K562 (cell line): ENCODE measurements at regions not wholly inside any gene's neighbourhood (a gene's known extent, or its start where the extent isn't known, plus 50 kb on each side); places are given as distances from the start of the nearest gene placed in this dataset.

Source experiments
- ATAC-seq: fragments of 200-7000 bp; cut with Tn5 transposase; 3 replicates; pipeline ENCODE4 v1.9.1; 2020; ENCODE audit warnings: moderate library complexity
- BruUV-seq: library from RNA; stranded (reverse); fragments of 400-500 nt; replicated peaks from 2 replicates; lab custom pipeline; 2021; lab: Mats Ljungman, UMichigan
- CTCF ChIA-PET: fragments of 300-600 bp; formaldehyde crosslinking; extraction: SDS; loops from one replicate; lab custom pipeline; 2021; ENCODE audit warnings: low intra/inter-chr PET ratio; lab: Yijun Ruan, JAX
- POLR2A ChIA-PET: fragments of 300-600, 350-650 bp; sonication (Branson Sonifier 250); formaldehyde crosslinking; extraction: SDS; loops from one replicate; lab custom pipeline; 2021; ENCODE audit warnings: antibody characterized with exemption, inconsistent platforms; lab: Yijun Ruan, JAX
- DNase-seq, 4 experiments: peaks; one replicate each; pipeline versions ENCODE4 v3.0.0 to v3.0.0-alpha.2; 2011 to 2018; ENCODE audit warnings: low spot score in 3 of 4, mixed read lengths in 3 of 4; ENCODE audit errors: extremely low read depth in 1 of 4
- FAIRE-seq: peaks from 2 replicates; lab custom pipeline; 2011; peaks lifted over from hg19 to GRCh38; lab: Jason Lieb, UNC
- H2AFZ ChIP-seq: 2 replicates; pipeline ENCODE4 v1.6.0; 2011; ENCODE audit warnings: low read depth, low read length, control low read depth, inconsistent platforms
- H3K27ac ChIP-seq: fragments of 200-600 bp; 3 replicates; pipeline ENCODE4 v1.8.0; 2011; ENCODE audit warnings: low read depth, mild to moderate bottlenecking, control low read depth, inconsistent platforms, low read length, moderate library complexity, mixed read lengths; ENCODE audit errors: extremely low read depth
- H3K27me3 ChIP-seq, 2 experiments: fragments of 300-600 bp in 1 of 2; 2 replicates in 1 of 2; 3 replicates in 1 of 2; pipeline versions ENCODE4 v1.6.0 to v1.8.0; 2011; ENCODE audit warnings: inconsistent platforms in 2 of 2, low read length in 2 of 2, mild to moderate bottlenecking in 1 of 2, mixed read lengths in 1 of 2, moderate library complexity in 1 of 2; ENCODE audit not compliant: control insufficient read depth in 2 of 2, insufficient read depth in 2 of 2
- H3K36me3 ChIP-seq: fragments of 300-600 bp; 3 replicates; pipeline ENCODE4 v1.8.0; 2011; ENCODE audit warnings: mild to moderate bottlenecking, low read length, inconsistent platforms; ENCODE audit not compliant: control insufficient read depth, insufficient read depth
- H3K4me1 ChIP-seq, 2 experiments: fragments of 200-600 bp in 1 of 2; replicated peaks in 1 of 2; 2 replicates in 1 of 2; 3 replicates in 1 of 2; pipeline versions ENCODE4 v1.5.1 to v1.8.0; 2011; ENCODE audit warnings: inconsistent platforms in 2 of 2, low read length in 2 of 2, mild to moderate bottlenecking in 1 of 2, mixed read lengths in 1 of 2, moderate library complexity in 1 of 2; ENCODE audit not compliant: control insufficient read depth in 2 of 2, insufficient read depth in 2 of 2
- H3K4me2 ChIP-seq: 2 replicates; pipeline ENCODE4 v1.6.1; 2011; ENCODE audit warnings: low read length, control low read depth, inconsistent platforms, mixed read lengths; ENCODE audit not compliant: insufficient read depth
- H3K4me3 ChIP-seq: fragments of 200-600 bp; sonication (generic), shearing (Covaris generic); 2 replicates; pipeline ENCODE4 v1.5.1; 2016; ENCODE audit warnings: control low read depth, inconsistent platforms
- H3K79me2 ChIP-seq: fragments of 200-600 bp; 3 replicates; pipeline ENCODE4 v1.8.0; 2011; ENCODE audit warnings: low read length, inconsistent platforms; ENCODE audit not compliant: control insufficient read depth, insufficient read depth
- H3K9ac ChIP-seq, 2 experiments: 2 replicates each; pipeline versions ENCODE4 v1.6.0 to v1.6.1; 2011; ENCODE audit warnings: low read depth in 2 of 2, low read length in 2 of 2, control low read depth in 1 of 2, inconsistent platforms in 1 of 2, mild to moderate bottlenecking in 1 of 2, mixed read lengths in 1 of 2; ENCODE audit not compliant: insufficient read depth in 1 of 2
- H3K9me1 ChIP-seq: one replicate; pipeline ENCODE4 v1.6.0; 2011; ENCODE audit warnings: inconsistent platforms, mild to moderate bottlenecking, low read length, moderate library complexity; ENCODE audit not compliant: control insufficient read depth, insufficient read depth
- H3K9me3 ChIP-seq: replicated peaks from 2 replicates; pipeline ENCODE4 v1.5.1; 2011; ENCODE audit warnings: low read depth, low read length, inconsistent platforms; ENCODE audit not compliant: control insufficient read depth, insufficient read depth
- H4K20me1 ChIP-seq: replicated peaks from 2 replicates; pipeline ENCODE4 v1.6.1; 2011; ENCODE audit warnings: low read length, inconsistent platforms, mixed read lengths; ENCODE audit not compliant: control insufficient read depth, insufficient read depth
- CEBPG ChIP-seq, 3 experiments: fragments of 200-800 bp in 1 of 3; sonication (Bioruptor generic) in 1 of 3; sonication (generic) in 1 of 3; formaldehyde crosslinking in 1 of 3; IDR thresholded peaks in 2 of 3; conservative IDR thresholded peaks in 1 of 3; 2 replicates each; pipeline versions ENCODE4 v1.6.1 to v1.8.0; 2016 to 2022; ENCODE audit warnings: missing compliant biosample characterization in 2 of 3, missing genetic modification characterization in 2 of 3, mild to moderate bottlenecking in 1 of 3, missing genetic modification reagents in 1 of 3
- HOXB6 ChIP-seq: fragments of 250-450 bp; sonication (Bioruptor Pico); IDR thresholded peaks from 2 replicates; pipeline ENCODE4 v1.5.1; 2022; ENCODE audit warnings: mild to moderate bottlenecking, borderline replicate concordance
- MYNN ChIP-seq, 2 experiments: sonication (generic); formaldehyde crosslinking in 1 of 2; IDR thresholded peaks; 2 replicates each; pipeline versions ENCODE4 v1.5.0 to v1.6.1; 2016 to 2020; ENCODE audit warnings: antibody characterized with exemption in 1 of 2, missing genetic modification reagents in 1 of 2
- NONO ChIP-seq, 2 experiments: fragments of 200-400 bp in 1 of 2; fragments of 450-650 bp in 1 of 2; formaldehyde crosslinking in 1 of 2; IDR thresholded peaks; 2 replicates each; pipeline ENCODE4 v1.6.1; 2017; ENCODE audit warnings: low read depth in 2 of 2, mild to moderate bottlenecking in 2 of 2, moderate library complexity in 2 of 2, low read length in 1 of 2
- NR2F6 ChIP-seq: fragments of 450-650 bp; formaldehyde crosslinking; IDR thresholded peaks from 2 replicates; pipeline ENCODE4 v1.4.0; 2020; ENCODE audit warnings: mild to moderate bottlenecking
- SMAD1 ChIP-seq: fragments of 150-350 bp; IDR thresholded peaks from 2 replicates; pipeline ENCODE4 v1.6.1; 2014; ENCODE audit warnings: low read length, low read depth; ENCODE audit not compliant: partially characterized antibody
- TFAM ChIP-seq: fragments of 250-450 bp; sonication (Bioruptor Pico); conservative IDR thresholded peaks from 2 replicates; pipeline ENCODE4 v1.5.0; 2021; ENCODE audit warnings: mild to moderate bottlenecking, moderate library complexity
- THRAP3 ChIP-seq: fragments of 450-650 bp; IDR thresholded peaks from 2 replicates; pipeline ENCODE4 v1.6.1; 2016; ENCODE audit warnings: mild to moderate bottlenecking, inconsistent platforms, borderline replicate concordance
- ZNF75A ChIP-seq: fragments of 450-650 bp; formaldehyde crosslinking; IDR thresholded peaks from 2 replicates; pipeline ENCODE4 v1.4.0; 2020; ENCODE audit warnings: mild to moderate bottlenecking
- WGBS: fragments of 100-300 bp; shearing (Covaris generic); methylation state at CpG from one replicate; pipeline ENCODE4 v1.1.6; 2016; ENCODE audit warnings: low coverage, mixed read lengths; ENCODE audit not compliant: insufficient coverage; ENCODE audit errors: missing lambda C conversion rate; 5-methylcytosine and 5-hydroxymethylcytosine counted together
- in situ Hi-C: fragments of 300-500 bp; cut with MboI; formaldehyde crosslinking; loops from 4 replicates; pipeline ENCODE4 v1.15.0; 2018; ENCODE audit warnings: inconsistent platforms, mixed read lengths
- intact Hi-C: fragments of 100-400 bp; cut with micrococcal nuclease; formaldehyde crosslinking; loops from 2 replicates; pipeline ENCODE4 v1.14.2; 2022

DNA sequence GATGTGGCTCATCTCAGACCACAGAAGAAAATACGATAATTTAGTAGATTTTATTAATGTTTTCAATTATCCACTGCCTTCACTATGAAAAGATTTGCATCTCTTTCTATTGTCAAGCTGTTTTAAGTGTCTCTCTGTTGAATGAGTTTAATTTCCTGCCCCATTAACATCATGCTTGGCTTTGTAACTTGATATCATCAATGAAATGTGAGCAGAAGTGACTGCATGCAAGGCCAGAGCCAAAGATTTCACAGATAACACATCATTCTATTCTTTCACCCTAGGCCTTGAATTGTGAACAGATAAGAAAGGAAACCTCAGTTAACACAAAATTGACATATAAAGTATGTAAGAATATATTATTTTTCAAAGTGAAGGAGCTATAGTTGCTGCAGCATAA is 986.4 kb upstream of the CDH18 start (continued):
- TF ChIP-seq THRAP3: no peak
- no peak for TF ChIP-seq SMAD1
- TF ChIP-seq TFAM (CRISPR knock-in tag): no peak
- no peak for TF ChIP-seq HOXB6 (CRISPR knock-in tag)
- no peak for TF ChIP-seq MYNN (IDR thresholded peaks at IDR 0.05)
- no peak for TF ChIP-seq MYNN (CRISPR knock-in tag; IDR thresholded peaks at IDR 0.05)
- TF ChIP-seq NONO (IDR thresholded peaks at IDR 0.05; ENCODE audit: low read depth in 2 of 2, low read length in 1 of 2): no peak

DNA sequence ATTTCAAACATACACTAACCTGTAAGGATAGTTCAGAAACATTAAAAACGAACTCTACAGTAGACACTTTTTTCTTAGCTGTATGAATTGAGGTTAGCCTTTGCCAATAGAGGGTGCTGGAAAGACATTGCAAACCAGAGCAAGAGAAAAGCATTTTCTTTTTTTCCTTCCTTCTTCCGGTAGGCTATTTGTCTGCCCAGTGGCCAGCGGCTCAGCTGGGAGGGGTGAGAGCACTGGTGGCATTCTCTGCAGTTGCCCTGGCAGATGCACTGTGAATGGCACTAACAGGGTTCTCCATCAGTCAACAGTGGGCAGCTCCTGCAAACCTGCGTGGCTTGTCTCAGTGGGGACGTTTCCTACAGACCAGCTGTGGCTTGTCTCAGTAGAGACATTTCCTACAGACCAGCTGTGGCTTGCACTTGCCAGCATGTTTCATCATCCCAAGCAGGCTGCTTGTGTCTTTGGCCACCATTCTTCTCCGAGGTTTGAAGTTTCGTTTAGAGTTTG is 984.5 kb upstream of the CDH18 start:
- no peak overlapping the region for H3K4me3 ChIP-seq
- intact Hi-C loops (no loop called here), in situ Hi-C loops (no loop called here)
- no peaks in the 10 kb centered on the region for H3K27me3 ChIP-seq
- FAIRE-seq (no peak), DNase-seq (peak in 1 of 4 experiments; percentile 7), ATAC-seq (peak; percentile 31; the same call in 1 of the 3 replicates)
- no peaks in the 10 kb centered on the region for H3K4me1 ChIP-seq
- no peaks in the 10 kb centered on the region for H3K9me1 ChIP-seq
- no peaks in the 10 kb centered on the region; the same call in 1 of the 2 replicates for H3K9me3 ChIP-seq
- H3K27ac ChIP-seq: no peak overlapping the region
- H3K9ac ChIP-seq: no peak overlapping the region
- H4K20me1 ChIP-seq: no peaks in the 10 kb centered on the region
- no TSS peak for BruUV-seq
- no peaks in the 10 kb centered on the region for H3K36me3 ChIP-seq
- no peak overlapping the region for H2AFZ ChIP-seq
- WGBS: under 1% methylated on average over 7 of the region's 7 CpGs
- no peaks in the 10 kb centered on the region for H3K79me2 ChIP-seq
- ChIA-PET POLR2A (no interaction called here), CTCF (no interaction called here)
- H3K4me2 ChIP-seq: no peak overlapping the region
- TF ChIP-seq ZNF75A (CRISPR knock-in tag) (no peak), NR2F6 (CRISPR knock-in tag) (no peak), TFAM (CRISPR knock-in tag) (no peak), CEBPG (CRISPR knock-in tag; IDR thresholded peaks at IDR 0.05) (peak; percentile 43), CEBPG (tag; conservative IDR thresholded peaks at IDR 0.05 in 1 of 2, IDR thresholded peaks at IDR 0.05 in 1 of 2) (peak; percentile 60 to 69)
